Caco-2 (cell line): ENCODE measurements at regions not wholly inside any gene's neighbourhood (a gene's known extent, or its start where the extent isn't known, plus 50 kb on each side); places are given as distances from the start of the nearest gene placed in this dataset.

Experiments used
- BruUV-seq: library from RNA; stranded (reverse); fragments of 400-500 nt; replicated peaks from 2 replicates; lab custom pipeline; 2021; lab: Mats Ljungman, UMichigan
- CTCF ChIA-PET: fragments of 300-600 bp; sonication (Branson Sonifier 250); formaldehyde crosslinking; loops from one replicate; lab custom pipeline; 2022; ENCODE audit warnings: antibody characterized with exemption; lab: Charles Lee
- POLR2A ChIA-PET: fragments of 300-600 bp; sonication (Branson Sonifier 250); formaldehyde crosslinking; loops from one replicate; lab custom pipeline; 2022; ENCODE audit warnings: antibody characterized with exemption; lab: Charles Lee
- DNase-seq, 2 experiments: peaks; one replicate each; pipeline versions ENCODE4 v3.0.0 to v3.0.0-alpha.2; 2020 to 2022
- H3K27me3 ChIP-seq: replicated peaks from 2 replicates; pipeline ENCODE4 v1.6.0; 2011; ENCODE audit warnings: low read length; ENCODE audit not compliant: control insufficient read depth, insufficient read depth
- H3K36me3 ChIP-seq: 2 replicates; pipeline ENCODE4 v1.5.1; 2011; ENCODE audit warnings: low read length; ENCODE audit not compliant: control insufficient read depth, insufficient read depth
- H3K4me1 ChIP-seq: fragments of 250-450 bp; sonication (Bioruptor Pico); 2 replicates; pipeline ENCODE4 v1.5.1; 2020; ENCODE audit warnings: mild to moderate bottlenecking
- H3K4me3 ChIP-seq: 2 replicates; pipeline ENCODE4 v1.5.1; 2011; ENCODE audit warnings: low read depth, mild to moderate bottlenecking, control low read depth, low read length
- H3K9me3 ChIP-seq: fragments of 250-450 bp; sonication (Bioruptor Pico); 2 replicates; pipeline ENCODE4 v1.5.1; 2020; ENCODE audit warnings: mild to moderate bottlenecking, moderate library complexity
- H3K27ac Mint-ChIP-seq: one replicate; pipeline ENCODE4 v1.8.0; 2022; ENCODE audit warnings: mixed read lengths; ENCODE audit not compliant: unreplicated experiment
- H3K27me3 Mint-ChIP-seq: one replicate; pipeline ENCODE4 v1.8.0; 2022; ENCODE audit warnings: mixed read lengths; ENCODE audit not compliant: insufficient read depth, unreplicated experiment
- H3K36me3 Mint-ChIP-seq: one replicate; pipeline ENCODE4 v1.8.0; 2022; ENCODE audit warnings: mild to moderate bottlenecking, mixed read lengths; ENCODE audit not compliant: insufficient read depth, unreplicated experiment
- H3K4me1 Mint-ChIP-seq: one replicate; pipeline ENCODE4 v1.8.0; 2022; ENCODE audit warnings: low read depth, mixed read lengths; ENCODE audit not compliant: unreplicated experiment
- H3K4me3 Mint-ChIP-seq: one replicate; pipeline ENCODE4 v1.8.0; 2022; ENCODE audit warnings: mild to moderate bottlenecking, moderate library complexity, mixed read lengths; ENCODE audit not compliant: unreplicated experiment
- H3K9me3 Mint-ChIP-seq: one replicate; pipeline ENCODE4 v1.8.0; 2022; ENCODE audit warnings: mixed read lengths; ENCODE audit not compliant: unreplicated experiment
- CTCF ChIP-seq, 2 experiments: fragments of 200-600 bp in 1 of 2; IDR thresholded peaks; 1 replicate in 1 of 2; 2 replicates in 1 of 2; pipeline versions ENCODE4 v1.5.1 to v1.8.0; 2011 to 2022; ENCODE audit warnings: antibody characterized with exemption in 1 of 2, control low read depth in 1 of 2, inconsistent platforms in 1 of 2, low read depth in 1 of 2, low read length in 1 of 2, mild to moderate bottlenecking in 1 of 2, moderate library complexity in 1 of 2; ENCODE audit not compliant: insufficient read depth in 1 of 2, severe bottlenecking in 1 of 2, unreplicated experiment in 1 of 2
- intact Hi-C: fragments of 100-400 bp; cut with micrococcal nuclease; formaldehyde crosslinking; loops from one replicate; pipeline ENCODE4 v1.10.0; 2022; ENCODE audit not compliant: unreplicated experiment

GRCh38 chr11:122048401-122048800 is 67.6 kb downstream of the BLID start:
- Histone ChIP-seq H3K4me3 (no peak overlapping the region), H3K27me3 (peaks cover 2% of the 10 kb centered on the region; the same call in 1 of the 2 replicates), H3K9me3 (peaks cover 15% of the 10 kb centered on the region; the same call in 1 of the 2 replicates), H3K36me3 (no peaks in the 10 kb centered on the region), H3K4me1 (no peaks in the 10 kb centered on the region)
- no peaks in the 10 kb centered on the region for H3K36me3 Mint-ChIP-seq
- TF ChIP-seq CTCF (IDR thresholded peaks at IDR 0.05; ENCODE audit: insufficient read depth in 1 of 2, low read depth in 1 of 2, low read length in 1 of 2, severe bottlenecking in 1 of 2, unreplicated experiment in 1 of 2): no peak
- peaks cover 8% of the 10 kb centered on the region for H3K27me3 Mint-ChIP-seq
- peaks cover 15% of the 10 kb centered on the region for H3K9me3 Mint-ChIP-seq
- no peaks in the 10 kb centered on the region for H3K4me1 Mint-ChIP-seq
- POLR2A ChIA-PET: no interaction called here
- no TSS peak for BruUV-seq
- no peak overlapping the region for H3K4me3 Mint-ChIP-seq
- no peak overlapping the region for H3K27ac Mint-ChIP-seq
- DNase-seq: no peak
- CTCF ChIA-PET: no interaction called here
- intact Hi-C loops: no loop called here

- no peaks in the 10 kb centered on the region for H3K4me1 ChIP-seq
- TF ChIP-seq CTCF (IDR thresholded peaks at IDR 0.05; ENCODE audit: insufficient read depth in 1 of 2, low read depth in 1 of 2, low read length in 1 of 2, severe bottlenecking in 1 of 2, unreplicated experiment in 1 of 2): no peak
- ChIA-PET CTCF (no interaction called here), POLR2A (no interaction called here)
- peaks cover 5% of the 10 kb centered on the region; the same call in 1 of the 2 replicates for H3K9me3 ChIP-seq
- Mint-ChIP-seq H3K4me3 (no peak overlapping the region), H3K27me3 (peaks cover 15% of the 10 kb centered on the region), H3K9me3 (peaks cover 10% of the 10 kb centered on the region), H3K27ac (no peak overlapping the region), H3K36me3 (no peaks in the 10 kb centered on the region), H3K4me1 (no peaks in the 10 kb centered on the region)
- H3K4me3 ChIP-seq: no peak overlapping the region
- DNase-seq: no peak
- peaks cover 2% of the 10 kb centered on the region; the same call in 1 of the 2 replicates for H3K27me3 ChIP-seq
- no peaks in the 10 kb centered on the region for H3K36me3 ChIP-seq
- BruUV-seq: no TSS peak
- intact Hi-C loops: no loop called here
These were observed 69.2 kb downstream of the BLID start for GRCh38 chr11:122046846-122047245.

- ChIA-PET CTCF (no interaction called here), POLR2A (no interaction called here)
- H3K4me1 Mint-ChIP-seq: no peaks in the 10 kb centered on the region
- intact Hi-C loops: no loop called here
- DNase-seq: no peak
- H3K36me3 Mint-ChIP-seq: no peaks in the 10 kb centered on the region
- Histone ChIP-seq H3K4me1 (no peaks in the 10 kb centered on the region), H3K4me3 (no peak overlapping the region), H3K27me3 (peaks cover 2% of the 10 kb centered on the region; the same call in 1 of the 2 replicates), H3K9me3 (peaks cover 5% of the 10 kb centered on the region; the same call in 1 of the 2 replicates), H3K36me3 (no peaks in the 10 kb centered on the region)
- H3K27ac Mint-ChIP-seq: no peak overlapping the region
- no TSS peak for BruUV-seq
- no peak for TF ChIP-seq CTCF (IDR thresholded peaks at IDR 0.05; ENCODE audit: insufficient read depth in 1 of 2, low read depth in 1 of 2, low read length in 1 of 2, severe bottlenecking in 1 of 2, unreplicated experiment in 1 of 2)
- H3K4me3 Mint-ChIP-seq: no peak overlapping the region
- H3K27me3 Mint-ChIP-seq: peaks cover 18% of the 10 kb centered on the region
- peaks cover 6% of the 10 kb centered on the region for H3K9me3 Mint-ChIP-seq
These were observed 69.6 kb downstream of the BLID start for GRCh38 chr11:122046438-122046837.
